GM12878 (cell line): ENCODE measurements at regions not wholly inside any gene's neighbourhood (a gene's known extent, or its start where the extent isn't known, plus 50 kb on each side); places are given as distances from the start of the nearest gene placed in this dataset.
"Not testable (repeated sequence)": the region's sequence is repeated elsewhere in the genome, so short reads cannot be mapped to it uniquely, and the experiment has no call there.

Experiments
- ATF7 ChIP-seq: fragments of 450-650 bp; IDR thresholded peaks from 2 replicates; pipeline ENCODE4 v1.6.1; 2016; ENCODE audit warnings: low read depth, mild to moderate bottlenecking
- BHLHE40 ChIP-seq, 2 experiments: fragments of 450-650 bp in 1 of 2; IDR thresholded peaks; 2 replicates each; pipeline ENCODE4 v1.6.1; 2011 to 2017; ENCODE audit warnings: low read depth in 2 of 2, borderline replicate concordance in 1 of 2, improper control_type of control experiment in 1 of 2, low read length in 1 of 2, mild to moderate bottlenecking in 1 of 2
- CTCF ChIP-seq, 3 experiments: IDR thresholded peaks in 2 of 3; conservative IDR thresholded peaks in 1 of 3; 2 replicates each; pipeline ENCODE4 v1.5.1; 2011; ENCODE audit warnings: low read depth in 3 of 3, low read length in 3 of 3, mild to moderate bottlenecking in 3 of 3, control low read depth in 2 of 3, moderate library complexity in 2 of 3, inconsistent platforms in 1 of 3, mixed read lengths in 1 of 3; ENCODE audit not compliant: control insufficient read depth in 2 of 3, insufficient read depth in 1 of 3; ENCODE audit errors: extremely low read depth in 1 of 3
- ESRRA ChIP-seq: IDR thresholded peaks from 2 replicates; pipeline ENCODE4 v1.6.1; 2012; ENCODE audit warnings: mild to moderate bottlenecking, low read length, improper control_type of control experiment
- MEF2A ChIP-seq: IDR thresholded peaks from 2 replicates; pipeline ENCODE4 v1.6.1; 2011; ENCODE audit warnings: low read depth, mild to moderate bottlenecking, low read length, moderate library complexity; ENCODE audit not compliant: insufficient read depth
- RAD21 ChIP-seq: IDR thresholded peaks from 2 replicates; pipeline ENCODE4 v1.6.1; 2011; ENCODE audit warnings: mild to moderate bottlenecking, low read depth, low read length, moderate library complexity; ENCODE audit not compliant: insufficient read depth
- SIN3A ChIP-seq: IDR thresholded peaks from 2 replicates; pipeline ENCODE4 v1.6.1; 2012; ENCODE audit warnings: low read depth, low read length, improper control_type of control experiment
- ZNF24 ChIP-seq: fragments of 450-650 bp; IDR thresholded peaks from 2 replicates; pipeline ENCODE4 v1.6.1; 2017; ENCODE audit warnings: antibody characterized with exemption, mild to moderate bottlenecking

- TF ChIP-seq CTCF (IDR thresholded peaks at IDR 0.05 in 2 of 3, conservative IDR thresholded peaks at IDR 0.05 in 1 of 3; ENCODE audit: control insufficient read depth in 2 of 3, extremely low read depth in 1 of 3, insufficient read depth in 1 of 3, low read depth in 3 of 3, low read length in 3 of 3); MEF2A; BHLHE40 (IDR thresholded peaks at IDR 0.05; ENCODE audit: borderline replicate concordance in 1 of 2, low read depth in 2 of 2, low read length in 1 of 2); ESRRA; ATF7; SIN3A; RAD21; ZNF24: not testable (repeated sequence)
Measured at GRCh38 chr10:22120072-22120471, 97.7 kb downstream of the EBLN1 start.
